Stimulated activated naive B cell treated with anti-CD40 and anti-IgM and Interleukin-4, amounts not matched to agents 10 μg/mL and 1 μg/mL and 100 μg/mL, for 72 hours (primary cell): ENCODE measurements at regions not wholly inside any gene's neighbourhood (a gene's known extent, or its start where the extent isn't known, plus 50 kb on each side); places are given as distances from the start of the nearest gene placed in this dataset.

ENCODE experiments used
- ATAC-seq, 2 donors: fragments of 150-1000 bp; cut with Tn5 transposase; replicated peaks; 2 replicates each; pipeline ENCODE4 v1.10.0; 2021; ENCODE audit warnings: moderate library complexity in 1 of 2
- DNase-seq: peaks from one replicate; pipeline ENCODE4 v3.0.0; 2021
- H3K27ac Mint-ChIP-seq: one replicate; pipeline ENCODE4 v1.8.0; 2022; ENCODE audit warnings: mild to moderate bottlenecking, mixed read lengths
- H3K27me3 Mint-ChIP-seq, 2 donors: one replicate each; pipeline ENCODE4 v1.8.0; 2022; ENCODE audit warnings: mixed read lengths in 2 of 2
- H3K36me3 Mint-ChIP-seq, 2 donors: one replicate each; pipeline ENCODE4 v1.8.0; 2022; ENCODE audit warnings: mixed read lengths in 2 of 2, mild to moderate bottlenecking in 1 of 2
- H3K4me1 Mint-ChIP-seq, 2 donors: one replicate each; pipeline ENCODE4 v1.8.0; 2022; ENCODE audit warnings: mixed read lengths in 2 of 2, mild to moderate bottlenecking in 1 of 2
- H3K4me3 Mint-ChIP-seq, 2 donors: one replicate each; pipeline ENCODE4 v1.8.0; 2022; ENCODE audit warnings: mild to moderate bottlenecking in 2 of 2, mixed read lengths in 2 of 2, moderate library complexity in 1 of 2
- H3K9me3 Mint-ChIP-seq, 2 donors: one replicate each; pipeline ENCODE4 v1.8.0; 2022; ENCODE audit warnings: mixed read lengths in 2 of 2, mild to moderate bottlenecking in 1 of 2

DNA sequence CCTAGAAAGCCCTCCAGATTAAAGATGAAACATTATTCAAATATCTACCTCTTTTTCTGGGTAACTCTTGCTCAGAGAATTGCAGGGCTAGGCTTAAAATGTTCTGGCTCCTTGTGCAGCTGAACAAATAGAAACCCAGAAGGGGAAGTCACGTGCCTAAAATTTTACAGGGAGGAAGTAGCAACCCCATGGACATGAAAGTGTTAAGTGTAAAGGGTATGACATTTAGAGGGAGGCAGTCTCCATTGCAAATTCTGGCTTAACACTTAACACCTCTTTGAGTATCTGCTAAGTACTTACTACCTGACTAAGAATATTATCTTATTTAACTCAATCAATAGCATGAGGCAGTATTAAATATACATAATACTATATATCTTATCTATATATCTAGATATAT, 376.1 kb upstream of the ERCC4 start:
- H3K9me3 Mint-ChIP-seq, result peaks cover 0 to 10% of the 10 kb centered on the region in 2 donors
- ATAC-seq, result no peak
- H3K36me3 Mint-ChIP-seq, result no peaks in the 10 kb centered on the region
- no peaks in the 10 kb centered on the region for H3K4me1 Mint-ChIP-seq
- DNase-seq, result no peak
- peaks cover 10 to 16% of the 10 kb centered on the region in 2 donors for H3K27me3 Mint-ChIP-seq
- H3K4me3 Mint-ChIP-seq, result no peak overlapping the region
- H3K27ac Mint-ChIP-seq, result no peak overlapping the region

DNA sequence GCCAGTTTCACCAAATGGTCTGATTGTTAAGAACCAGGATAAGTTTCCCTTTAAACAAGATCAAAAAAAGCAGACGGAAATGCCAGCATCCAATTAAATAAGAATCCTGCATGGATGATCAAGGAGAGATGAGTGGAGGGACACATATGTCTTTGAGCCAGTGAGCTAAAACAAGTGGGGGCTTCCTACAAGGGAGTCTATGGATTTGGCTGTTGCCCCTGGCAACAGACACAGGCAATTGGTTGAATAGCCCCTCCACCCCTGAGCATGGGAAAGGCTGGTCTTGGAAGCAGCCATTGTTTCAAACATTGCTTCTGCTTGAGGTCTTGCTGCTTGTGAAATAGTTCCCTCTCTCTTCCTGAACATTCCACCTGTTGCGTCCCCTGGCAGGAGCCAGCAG, 374.7 kb upstream of the ERCC4 start:
- Mint-ChIP-seq H3K27me3 (peaks cover 10 to 16% of the 10 kb centered on the region in 2 donors), H3K4me3 (no peak overlapping the region), H3K27ac (no peak overlapping the region), H3K9me3 (peaks cover 0 to 4% of the 10 kb centered on the region in 2 donors), H3K36me3 (no peaks in the 10 kb centered on the region), H3K4me1 (no peaks in the 10 kb centered on the region)
- ATAC-seq (no peak), DNase-seq (no peak)

DNA sequence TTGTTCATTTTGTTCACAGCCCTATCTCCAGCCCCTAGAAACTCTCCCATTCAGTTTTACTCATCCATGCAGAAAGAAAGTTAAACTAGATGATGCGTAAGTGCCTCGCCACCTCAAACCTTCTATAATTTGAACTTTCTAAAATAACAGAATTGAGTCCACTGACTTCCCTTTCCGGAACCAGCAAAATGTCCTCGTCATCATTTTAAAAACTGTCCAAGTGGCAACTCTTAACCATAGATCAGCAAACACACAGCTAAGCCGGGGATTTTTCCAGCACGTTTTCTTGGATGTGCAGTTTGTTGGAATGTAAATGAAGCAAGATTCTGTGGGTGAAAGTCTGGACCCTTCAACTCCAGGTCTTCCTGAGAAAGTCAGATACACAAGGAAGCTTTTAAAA, 369.7 kb upstream of the ERCC4 start:
- Mint-ChIP-seq H3K9me3 (peaks cover 0 to 2% of the 10 kb centered on the region in 2 donors), H3K4me1 (no peaks in the 10 kb centered on the region), H3K36me3 (no peaks in the 10 kb centered on the region), H3K27me3 (peaks cover 7 to 15% of the 10 kb centered on the region in 2 donors), H3K4me3 (no peak overlapping the region), H3K27ac (no peak overlapping the region)
- no peak for ATAC-seq
- no peak for DNase-seq

DNA sequence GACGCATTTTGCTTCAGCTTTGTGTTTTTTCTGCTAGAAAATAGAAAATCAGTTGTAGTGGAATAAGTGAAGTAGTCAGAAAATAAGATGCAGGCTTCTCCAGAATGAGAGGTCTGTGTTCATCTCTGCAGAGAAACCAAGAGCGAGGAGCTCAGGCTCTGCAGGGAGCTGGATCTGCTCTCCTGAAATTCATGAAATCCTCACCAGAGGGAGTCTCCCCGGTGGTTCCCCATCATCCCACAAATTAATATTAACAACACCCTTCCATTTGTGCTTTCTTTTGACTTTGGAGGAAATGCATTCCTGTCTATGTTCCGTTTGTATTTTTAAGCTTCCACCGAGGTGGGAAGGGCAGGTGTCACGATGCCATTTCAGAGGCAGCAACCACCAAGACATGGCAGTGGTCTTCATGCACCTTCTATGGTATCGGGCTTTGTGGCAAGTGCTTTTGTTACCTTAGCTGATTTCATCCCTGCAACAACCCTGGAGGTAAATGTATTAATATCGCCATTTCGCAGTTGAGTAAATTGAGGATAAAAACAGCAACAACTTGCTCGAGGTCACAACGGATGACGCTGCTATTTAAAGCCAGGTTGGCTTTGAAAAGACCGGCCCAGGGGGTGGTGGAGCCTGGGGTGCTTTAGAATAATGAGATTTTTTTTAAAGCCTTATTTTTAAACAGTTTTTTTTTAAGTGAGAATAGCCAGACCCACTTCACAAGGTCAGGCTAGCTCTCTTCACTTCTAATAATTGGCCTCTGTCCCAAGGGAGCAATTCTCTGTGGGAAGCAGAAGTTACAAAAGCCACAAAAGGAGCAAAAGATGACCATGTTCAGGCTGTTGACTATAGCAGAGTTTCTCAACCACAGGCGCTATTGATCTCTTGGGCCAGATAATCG, 367.6 kb upstream of the ERCC4 start:
- H3K4me3 Mint-ChIP-seq, result no peak overlapping the region
- DNase-seq, result no peak
- no peaks in the 10 kb centered on the region for H3K36me3 Mint-ChIP-seq
- H3K9me3 Mint-ChIP-seq, result no peaks in the 10 kb centered on the region
- no peak for ATAC-seq
- peaks cover 6 to 18% of the 10 kb centered on the region in 2 donors for H3K27me3 Mint-ChIP-seq
- H3K27ac Mint-ChIP-seq, result no peak overlapping the region
- no peaks in the 10 kb centered on the region for H3K4me1 Mint-ChIP-seq

DNA sequence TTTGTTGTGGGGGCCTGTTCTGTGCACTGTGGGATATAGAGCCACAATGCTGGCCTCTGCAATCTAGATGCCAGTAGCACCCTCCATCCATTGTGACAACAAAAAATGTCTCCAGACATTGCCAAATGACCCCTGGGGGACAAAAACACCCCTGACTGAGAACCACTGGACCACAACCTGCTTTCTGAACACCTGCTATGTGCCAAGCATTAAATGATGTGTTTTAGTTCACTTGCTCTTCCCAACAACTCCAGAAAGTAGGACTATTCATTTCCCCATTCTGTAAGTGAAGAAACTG, 367.0 kb upstream of the ERCC4 start:
- no peaks in the 10 kb centered on the region for H3K4me1 Mint-ChIP-seq
- H3K36me3 Mint-ChIP-seq, result no peaks in the 10 kb centered on the region
- H3K4me3 Mint-ChIP-seq, result no peak overlapping the region
- DNase-seq, result no peak
- H3K27me3 Mint-ChIP-seq, result peaks cover 6 to 18% of the 10 kb centered on the region in 2 donors
- H3K9me3 Mint-ChIP-seq, result no peaks in the 10 kb centered on the region
- no peak overlapping the region for H3K27ac Mint-ChIP-seq
- no peak for ATAC-seq

DNA sequence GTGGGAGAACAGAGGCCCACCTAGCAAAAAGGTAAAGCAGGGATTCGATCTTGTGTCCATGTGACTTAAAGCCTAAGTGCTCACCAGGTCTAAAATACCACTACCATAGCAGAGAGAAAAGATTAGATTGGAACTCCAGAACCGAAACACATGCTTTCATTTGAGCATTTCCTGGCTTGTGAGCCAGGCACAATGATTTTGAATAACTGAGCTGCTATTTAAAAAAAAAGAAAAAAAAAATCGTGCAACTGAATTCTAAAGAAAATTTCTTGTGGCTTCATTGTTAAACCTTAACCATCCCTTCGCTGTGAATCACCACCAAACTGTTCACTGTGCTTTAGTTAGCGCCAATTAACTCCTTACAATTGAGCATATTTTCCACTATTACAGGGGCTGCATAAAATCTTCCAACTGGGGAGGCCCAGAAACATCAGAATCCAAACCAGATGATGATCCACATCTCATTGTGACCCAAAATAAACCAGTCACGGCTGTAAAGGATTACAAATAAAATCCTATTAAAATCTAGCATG, 366.4 kb upstream of the ERCC4 start:
- no peak overlapping the region for H3K27ac Mint-ChIP-seq
- H3K9me3 Mint-ChIP-seq, result no peaks in the 10 kb centered on the region
- DNase-seq, result no peak
- peaks cover 6 to 18% of the 10 kb centered on the region in 2 donors for H3K27me3 Mint-ChIP-seq
- H3K4me1 Mint-ChIP-seq, result no peaks in the 10 kb centered on the region
- H3K36me3 Mint-ChIP-seq, result no peaks in the 10 kb centered on the region
- ATAC-seq, result no peak
- no peak overlapping the region for H3K4me3 Mint-ChIP-seq

DNA sequence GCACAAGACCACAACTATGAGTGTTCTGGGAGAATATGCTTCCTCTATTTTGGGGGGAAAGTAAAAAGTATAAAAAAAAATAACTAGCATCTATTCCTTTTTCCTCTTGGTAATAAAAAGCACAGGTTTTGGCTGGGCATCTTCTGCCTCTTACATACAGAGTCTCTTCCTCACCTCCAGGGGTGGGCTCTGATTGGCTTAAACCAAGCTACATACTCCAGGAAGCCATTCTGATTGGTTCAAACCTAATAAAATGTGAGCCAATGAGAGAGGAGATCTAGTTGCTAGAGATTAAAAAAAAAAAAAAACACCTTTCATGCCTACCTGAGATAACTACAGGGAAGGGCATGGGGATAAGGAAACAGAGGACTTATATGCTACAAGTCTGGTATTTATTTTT, 365.9 kb upstream of the ERCC4 start:
- Mint-ChIP-seq H3K27ac (no peak overlapping the region), H3K36me3 (no peaks in the 10 kb centered on the region), H3K27me3 (peaks cover 6 to 18% of the 10 kb centered on the region in 2 donors), H3K4me3 (no peak overlapping the region), H3K4me1 (no peaks in the 10 kb centered on the region), H3K9me3 (no peaks in the 10 kb centered on the region)
- ATAC-seq (no peak), DNase-seq (no peak)

DNA sequence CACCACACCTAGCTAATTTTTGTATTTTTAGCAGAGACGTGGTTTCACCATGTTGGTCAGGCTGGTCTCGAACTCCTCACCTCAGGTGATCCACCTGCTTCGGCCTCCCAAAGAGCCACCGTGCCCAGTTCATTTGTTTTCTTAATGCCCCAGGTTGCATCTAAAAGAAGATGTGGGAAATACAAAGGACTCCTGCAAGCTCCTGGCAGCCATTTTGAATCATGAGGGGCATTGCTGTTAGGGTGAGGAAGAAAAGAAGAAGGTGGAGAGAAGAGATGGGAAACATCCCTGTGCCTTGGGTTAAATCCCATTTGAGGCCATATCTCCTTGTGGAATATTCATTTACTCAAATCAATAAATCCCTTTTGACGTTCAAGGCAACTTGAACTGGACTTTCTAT, 365.3 kb upstream of the ERCC4 start:
- H3K27me3 Mint-ChIP-seq, result peaks cover 9 to 18% of the 10 kb centered on the region in 2 donors
- H3K36me3 Mint-ChIP-seq, result no peaks in the 10 kb centered on the region
- no peak for ATAC-seq
- no peak overlapping the region for H3K4me3 Mint-ChIP-seq
- H3K4me1 Mint-ChIP-seq, result no peaks in the 10 kb centered on the region
- no peaks in the 10 kb centered on the region for H3K9me3 Mint-ChIP-seq
- no peak for DNase-seq
- no peak overlapping the region for H3K27ac Mint-ChIP-seq

DNA sequence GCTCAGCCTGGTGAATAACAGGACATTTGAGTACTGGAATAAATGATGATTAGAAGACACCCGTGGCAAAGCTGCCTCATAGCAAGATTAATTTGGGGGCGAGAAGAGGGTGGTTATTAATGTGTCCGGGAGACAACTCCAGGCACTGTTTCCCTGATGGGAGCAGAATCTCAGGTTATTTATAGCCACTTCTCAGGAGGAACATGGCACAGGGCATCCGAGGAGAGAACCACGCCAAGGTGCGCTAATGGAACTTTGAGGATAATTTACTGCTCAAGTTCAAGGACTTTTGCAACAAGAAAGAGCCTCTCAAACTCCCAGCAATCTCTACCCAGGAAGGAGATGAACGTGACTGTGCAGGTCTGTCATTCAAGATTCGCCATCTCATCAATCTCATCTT, 362.5 kb upstream of the ERCC4 start:
- H3K27me3 Mint-ChIP-seq, result peaks cover 16 to 18% of the 10 kb centered on the region in 2 donors
- no peak overlapping the region for H3K4me3 Mint-ChIP-seq
- no peaks in the 10 kb centered on the region for H3K4me1 Mint-ChIP-seq
- H3K9me3 Mint-ChIP-seq, result peaks cover 0 to 3% of the 10 kb centered on the region in 2 donors
- ATAC-seq (no peak), DNase-seq (no peak)
- H3K27ac Mint-ChIP-seq, result no peak overlapping the region
- no peaks in the 10 kb centered on the region for H3K36me3 Mint-ChIP-seq

DNA sequence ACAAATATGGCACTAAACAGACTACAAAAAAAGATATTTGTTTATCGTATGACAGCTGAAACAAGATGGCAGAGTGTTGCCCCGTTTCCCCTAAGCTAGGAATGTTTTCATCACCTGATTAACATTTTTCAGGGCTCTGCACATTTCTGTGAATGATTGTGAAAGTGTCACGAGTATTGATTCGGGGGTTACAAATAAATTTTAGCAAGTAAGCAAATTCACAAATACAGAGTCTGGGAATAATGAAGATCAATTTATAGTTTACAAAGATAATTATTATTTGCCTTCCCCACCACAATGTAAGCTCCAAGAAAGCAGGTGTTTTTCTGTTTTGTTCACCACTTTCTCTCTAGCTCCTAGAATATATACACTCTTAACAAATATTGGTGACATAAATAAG, 361.2 kb upstream of the ERCC4 start:
- Mint-ChIP-seq H3K36me3 (no peaks in the 10 kb centered on the region), H3K27ac (no peak overlapping the region), H3K4me1 (no peaks in the 10 kb centered on the region), H3K4me3 (no peak overlapping the region), H3K9me3 (peaks cover 0 to 3% of the 10 kb centered on the region in 2 donors), H3K27me3 (peaks cover 12 to 18% of the 10 kb centered on the region in 2 donors)
- no peak for DNase-seq
- ATAC-seq, result no peak

DNA sequence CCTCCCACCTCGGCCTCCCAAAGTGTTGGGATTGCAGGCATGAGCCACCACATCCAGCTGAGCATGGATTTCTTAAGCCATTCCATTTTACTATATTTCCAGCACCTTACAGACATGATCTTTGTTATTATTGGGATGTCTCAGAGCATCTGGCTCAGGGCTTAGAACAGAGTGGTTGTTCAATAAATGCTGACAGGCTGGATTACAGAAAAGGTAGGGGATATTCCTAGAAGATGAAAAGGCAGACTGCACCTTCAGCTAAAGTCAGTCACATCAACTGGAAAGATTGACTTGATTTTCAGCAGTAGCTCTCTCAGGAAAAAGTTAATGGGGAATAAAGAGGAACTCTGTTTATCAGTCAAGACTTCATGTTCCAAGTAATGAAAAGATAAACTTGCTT, 360.3 kb upstream of the ERCC4 start:
- no peak overlapping the region for H3K27ac Mint-ChIP-seq
- DNase-seq (no peak), ATAC-seq (no peak)
- peaks cover 0 to 3% of the 10 kb centered on the region in 2 donors for H3K9me3 Mint-ChIP-seq
- no peaks in the 10 kb centered on the region for H3K4me1 Mint-ChIP-seq
- H3K27me3 Mint-ChIP-seq, result peaks cover 12 to 18% of the 10 kb centered on the region in 2 donors
- no peak overlapping the region for H3K4me3 Mint-ChIP-seq
- H3K36me3 Mint-ChIP-seq, result no peaks in the 10 kb centered on the region

DNA sequence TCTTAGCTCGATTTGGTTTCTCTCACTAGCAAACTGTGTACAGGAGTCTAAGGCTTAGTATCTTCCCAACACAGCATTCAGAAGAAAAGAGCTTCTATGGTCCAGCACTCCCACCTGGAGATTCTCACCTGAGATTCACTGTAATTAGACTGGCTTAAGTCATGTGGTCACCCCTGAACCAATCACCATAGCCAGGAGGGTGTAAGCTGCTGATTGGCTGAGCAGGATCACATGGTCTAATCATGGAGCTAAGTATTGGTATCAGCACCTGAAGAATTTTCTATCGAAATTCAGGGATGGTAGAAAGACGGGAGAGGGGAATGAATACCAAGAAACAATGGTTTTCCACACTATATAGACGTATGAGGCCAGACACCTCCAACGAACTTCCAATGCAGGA, 359.8 kb upstream of the ERCC4 start:
- Mint-ChIP-seq H3K4me1 (no peaks in the 10 kb centered on the region), H3K9me3 (peaks cover 0 to 3% of the 10 kb centered on the region in 2 donors), H3K27me3 (peaks cover 12 to 18% of the 10 kb centered on the region in 2 donors)

DNA sequence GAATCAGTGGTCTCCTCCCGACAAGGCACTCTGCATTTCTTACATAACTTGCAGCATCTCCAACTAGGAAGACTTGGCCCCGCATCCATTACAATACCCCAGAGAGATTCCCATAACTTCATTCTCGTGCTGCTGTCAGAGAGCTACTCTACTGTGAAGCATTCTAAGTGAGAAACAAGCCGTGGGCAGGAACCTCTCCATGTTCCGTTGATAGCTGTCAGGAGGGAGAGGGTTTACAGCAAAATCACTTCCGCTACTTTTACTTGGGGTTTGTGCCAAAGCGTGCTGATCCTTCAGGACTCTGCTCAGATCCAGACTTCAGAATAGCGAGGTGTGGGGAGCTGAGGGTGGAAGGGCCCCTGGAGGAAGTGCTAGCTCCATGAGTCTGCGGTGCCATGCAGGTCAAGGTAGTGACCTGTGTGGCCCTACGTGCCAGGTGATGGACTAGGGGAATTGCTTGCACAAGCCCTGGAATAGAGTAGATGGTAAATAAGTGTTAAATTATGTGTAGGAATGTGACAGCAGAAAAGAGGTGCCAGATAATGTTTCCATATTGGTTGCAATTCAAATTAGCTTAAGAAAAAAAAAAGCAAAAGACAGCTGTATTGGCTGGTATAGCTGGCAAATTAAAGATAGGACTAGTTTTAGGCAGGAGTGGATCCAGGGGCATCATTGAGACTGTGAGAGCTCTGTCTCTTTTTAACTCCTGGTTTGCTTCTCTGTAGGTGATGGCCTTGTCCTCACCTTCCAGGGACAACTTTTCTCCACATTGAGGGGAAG, 358.5 kb upstream of the ERCC4 start:
- H3K36me3 Mint-ChIP-seq, result no peaks in the 10 kb centered on the region
- ATAC-seq (no peak), DNase-seq (no peak)
- H3K27ac Mint-ChIP-seq, result no peak overlapping the region
- H3K4me3 Mint-ChIP-seq, result no peak overlapping the region
- H3K4me1 Mint-ChIP-seq, result no peaks in the 10 kb centered on the region
- H3K9me3 Mint-ChIP-seq, result peaks cover 0 to 3% of the 10 kb centered on the region in 2 donors
- H3K27me3 Mint-ChIP-seq, result peaks cover 6 to 18% of the 10 kb centered on the region in 2 donors

More for the DNA sequence above, 359.8 kb upstream of the ERCC4 start:
- no peaks in the 10 kb centered on the region for H3K36me3 Mint-ChIP-seq
- ATAC-seq (no peak), DNase-seq (no peak)
- H3K27ac Mint-ChIP-seq, result no peak overlapping the region
- H3K4me3 Mint-ChIP-seq, result no peak overlapping the region

DNA sequence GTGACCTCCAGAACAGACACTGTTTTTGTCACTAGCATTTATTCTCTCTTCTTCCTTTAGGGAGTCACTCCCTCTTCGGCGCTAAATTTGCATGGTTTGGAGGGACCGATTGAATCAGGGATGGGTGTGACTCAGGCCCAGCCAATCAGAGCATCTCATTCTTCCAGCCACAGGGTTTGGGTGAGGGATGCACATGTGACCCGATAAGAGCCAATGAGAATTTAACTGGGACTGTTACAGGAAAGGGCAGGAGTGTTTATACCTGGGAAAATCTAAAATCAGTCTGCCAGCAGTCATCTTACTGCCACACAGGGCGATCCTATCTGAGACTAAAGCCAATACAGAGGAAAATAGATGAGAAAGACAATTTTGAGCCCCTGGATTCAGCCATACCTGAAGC, 351.2 kb upstream of the ERCC4 start:
- Mint-ChIP-seq H3K27me3 (peaks cover 4 to 12% of the 10 kb centered on the region in 2 donors), H3K27ac (no peak overlapping the region), H3K4me1 (no peaks in the 10 kb centered on the region), H3K9me3 (peaks cover 0 to 3% of the 10 kb centered on the region in 2 donors), H3K4me3 (no peak overlapping the region), H3K36me3 (no peaks in the 10 kb centered on the region)
- ATAC-seq (no peak), DNase-seq (no peak)

DNA sequence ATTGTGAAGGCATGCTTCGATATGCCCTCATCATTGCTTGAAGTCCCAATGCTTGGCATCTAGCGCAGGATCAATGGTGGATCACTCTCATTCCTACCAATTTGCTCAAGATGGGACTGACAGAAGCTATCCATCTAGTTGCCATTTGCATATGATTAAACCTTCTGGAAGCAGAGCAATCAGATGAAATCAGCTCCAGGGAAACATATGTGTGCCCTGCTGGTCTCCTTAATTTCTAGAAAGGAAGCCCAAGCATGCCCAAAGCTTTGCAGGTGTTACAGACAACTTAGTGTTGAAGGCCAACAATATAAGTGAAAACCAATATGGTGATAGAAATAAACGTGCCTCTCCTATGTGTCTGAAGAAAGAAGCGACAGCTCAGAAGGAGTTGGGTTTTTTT, 350.0 kb upstream of the ERCC4 start:
- Mint-ChIP-seq H3K36me3 (no peaks in the 10 kb centered on the region), H3K4me3 (no peak overlapping the region), H3K4me1 (no peaks in the 10 kb centered on the region), H3K27me3 (peaks cover 4 to 12% of the 10 kb centered on the region in 2 donors), H3K27ac (no peak overlapping the region), H3K9me3 (peaks cover 0 to 3% of the 10 kb centered on the region in 2 donors)
- ATAC-seq (no peak), DNase-seq (no peak)
